WERI-Rb-1 (cell line): ENCODE measurements at regions not wholly inside any gene's neighbourhood (a gene's known extent, or its start where the extent isn't known, plus 50 kb on each side); places are given as distances from the start of the nearest gene placed in this dataset.

Source experiments
- DNase-seq: peaks from one replicate; pipeline ENCODE4 v3.0.0-alpha.2; 2020
- H3K27ac ChIP-seq: fragments of 250-450 bp; sonication (Bioruptor Pico); 2 replicates; pipeline ENCODE4 v1.5.1; 2020; ENCODE audit warnings: mild to moderate bottlenecking, moderate library complexity
- H3K27me3 ChIP-seq: fragments of 250-450 bp; sonication (Bioruptor Pico); 2 replicates; pipeline ENCODE4 v1.5.1; 2021; ENCODE audit warnings: mild to moderate bottlenecking, low read depth, moderate library complexity; ENCODE audit not compliant: insufficient read depth, severe bottlenecking
- H3K36me3 ChIP-seq: fragments of 250-450 bp; sonication (Bioruptor Pico); 2 replicates; pipeline ENCODE4 v1.5.1; 2020; ENCODE audit warnings: mild to moderate bottlenecking, moderate library complexity
- H3K4me3 ChIP-seq: 2 replicates; pipeline ENCODE4 v1.5.1; 2011; ENCODE audit warnings: low read depth, mild to moderate bottlenecking, control low read depth, low read length
- H3K9me3 ChIP-seq: fragments of 250-450 bp; sonication (Bioruptor Pico); 2 replicates; pipeline ENCODE4 v1.5.1; 2021; ENCODE audit warnings: mild to moderate bottlenecking, moderate library complexity; ENCODE audit not compliant: severe bottlenecking
- CTCF ChIP-seq: IDR thresholded peaks from 2 replicates; pipeline ENCODE4 v1.5.1; 2011; ENCODE audit warnings: low read depth, mild to moderate bottlenecking, control low read depth, inconsistent platforms, low read length

- no peak for TF ChIP-seq CTCF
- no peaks in the 10 kb centered on the region for H3K27me3 ChIP-seq
Observed at GRCh38 chr5:104096451-104096850, 533.9 kb upstream of the NUDT12 start.

DNA sequence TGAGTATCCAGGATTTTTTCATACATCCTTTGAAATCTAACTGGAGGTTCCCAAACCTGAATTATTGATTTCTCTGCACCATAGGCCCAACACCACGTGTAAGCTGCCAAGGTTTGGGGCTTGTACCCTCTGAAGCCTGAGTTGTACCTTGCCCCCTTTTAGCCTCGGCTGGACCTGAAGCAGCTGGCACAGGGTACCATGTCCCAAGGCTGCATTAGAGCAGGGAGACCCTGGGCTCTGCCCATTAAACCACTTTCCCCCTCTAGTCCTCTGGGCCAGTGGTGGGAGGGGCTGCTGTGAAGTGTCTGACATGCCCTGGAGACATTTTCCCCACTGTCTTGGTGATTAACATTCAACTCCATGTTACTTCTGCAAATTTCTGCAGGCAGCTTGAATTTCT, 532.9 kb upstream of the NUDT12 start:
- Histone ChIP-seq H3K9me3 (no peaks in the 10 kb centered on the region), H3K36me3 (no peaks in the 10 kb centered on the region), H3K27me3 (no peaks in the 10 kb centered on the region), H3K4me3 (no peak overlapping the region), H3K27ac (no peak overlapping the region)
- no peak for TF ChIP-seq CTCF
- no peak for DNase-seq

More at GRCh38 chr5:104096451-104096850, 533.9 kb upstream of the NUDT12 start:
- Histone ChIP-seq H3K27ac (no peak overlapping the region), H3K9me3 (no peaks in the 10 kb centered on the region), H3K36me3 (no peaks in the 10 kb centered on the region), H3K4me3 (no peak overlapping the region)
- no peak for DNase-seq

GRCh38 chr5:104088876-104089778, 526.5 kb upstream of the NUDT12 start:
- no peak overlapping the region for H3K4me3 ChIP-seq
- no peaks in the 10 kb centered on the region for H3K36me3 ChIP-seq
- TF ChIP-seq CTCF = no peak
- no peaks in the 10 kb centered on the region for H3K27me3 ChIP-seq
- no peak overlapping the region for H3K27ac ChIP-seq
- no peak for DNase-seq
- no peaks in the 10 kb centered on the region for H3K9me3 ChIP-seq

DNA sequence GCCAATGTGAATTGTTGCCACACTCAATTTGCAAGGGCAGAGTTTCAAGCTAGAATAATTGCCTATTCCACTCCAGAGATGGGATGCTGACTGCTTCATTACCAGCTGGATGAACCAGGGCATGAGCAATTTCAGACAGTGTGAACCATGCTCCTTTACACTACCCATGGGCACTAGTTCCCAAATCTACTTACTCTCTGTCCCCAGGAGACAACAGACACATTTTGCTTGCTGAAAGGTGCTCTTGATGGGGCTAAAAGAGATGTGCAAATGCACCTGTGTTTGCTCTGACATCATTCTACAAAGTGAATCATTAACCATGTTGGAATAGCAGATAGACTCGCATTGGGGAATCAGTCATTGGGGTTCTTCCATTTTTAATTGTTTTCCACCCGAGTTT, 522.3 kb upstream of the NUDT12 start:
- DNase-seq = no peak
- Histone ChIP-seq H3K4me3 (no peak overlapping the region), H3K9me3 (no peaks in the 10 kb centered on the region), H3K27me3 (no peaks in the 10 kb centered on the region), H3K36me3 (no peaks in the 10 kb centered on the region), H3K27ac (no peak overlapping the region)
- TF ChIP-seq CTCF = no peak

GRCh38 chr5:104082754-104083153, 520.2 kb upstream of the NUDT12 start:
- Histone ChIP-seq H3K27ac (no peak overlapping the region), H3K9me3 (no peaks in the 10 kb centered on the region), H3K27me3 (no peaks in the 10 kb centered on the region), H3K36me3 (no peaks in the 10 kb centered on the region), H3K4me3 (no peak overlapping the region)
- no peak for TF ChIP-seq CTCF
- DNase-seq = no peak
